GM21515 (cell line): ENCODE measurements at regions not wholly inside any gene's neighbourhood (a gene's known extent, or its start where the extent isn't known, plus 50 kb on each side); places are given as distances from the start of the nearest gene placed in this dataset.
"Not testable (repeated sequence)": the region's sequence is repeated elsewhere in the genome, so short reads cannot be mapped to it uniquely, and the experiment has no call there.

Source experiments
- ATAC-seq: cut with Tn5 transposase; IDR thresholded peaks from one replicate; pipeline ENCODE4 v1.9.1; 2021; ENCODE audit not compliant: unreplicated experiment

DNA sequence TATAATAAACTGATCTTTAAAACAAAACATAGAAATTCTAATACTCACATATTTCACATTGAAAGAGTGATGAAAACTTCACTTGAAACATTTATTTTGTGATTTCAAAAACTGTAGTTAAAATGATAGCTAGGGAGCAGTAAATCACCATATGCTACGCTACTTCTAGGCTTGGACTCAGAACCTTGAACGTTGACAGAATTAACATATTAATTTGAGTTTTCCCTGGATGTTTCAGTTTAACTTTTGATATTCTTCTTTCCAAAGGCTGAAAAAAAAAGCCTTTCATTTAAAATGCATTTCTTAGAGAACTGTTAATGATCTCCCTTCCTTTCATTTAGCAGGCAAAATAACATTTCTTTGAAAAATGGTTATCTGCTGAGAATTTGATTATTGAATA is 307.8 kb upstream of the SGCD start:
- ATAC-seq, result no peak

DNA sequence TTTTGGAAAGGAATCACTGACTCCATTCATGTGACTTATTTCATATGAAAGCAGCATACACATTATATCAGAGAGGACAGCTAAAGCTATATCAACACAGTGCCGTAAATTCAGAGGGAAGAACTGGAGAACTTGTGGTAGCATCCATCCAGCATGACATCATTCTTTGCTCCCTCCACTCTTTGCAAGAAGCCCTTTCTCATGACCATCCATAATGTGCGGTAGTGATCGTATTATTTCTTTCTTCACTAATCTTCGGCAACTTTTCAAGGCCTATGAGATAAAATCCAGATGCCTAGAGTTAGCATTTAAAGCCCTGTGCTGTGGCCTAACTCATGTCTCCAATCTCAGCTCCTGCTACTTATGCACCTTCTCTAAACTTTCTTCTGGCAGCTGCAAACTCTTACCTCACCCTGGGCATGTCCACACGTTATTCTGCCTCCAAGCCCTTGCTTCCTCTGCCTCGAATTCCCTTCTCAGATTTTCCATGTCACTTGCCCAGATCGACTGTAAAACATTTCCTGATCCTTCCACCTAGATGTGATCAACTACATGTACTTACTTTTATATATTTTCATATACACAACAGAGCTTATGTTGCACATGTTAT is 307.3 kb upstream of the SGCD start:
- no peak for ATAC-seq

DNA sequence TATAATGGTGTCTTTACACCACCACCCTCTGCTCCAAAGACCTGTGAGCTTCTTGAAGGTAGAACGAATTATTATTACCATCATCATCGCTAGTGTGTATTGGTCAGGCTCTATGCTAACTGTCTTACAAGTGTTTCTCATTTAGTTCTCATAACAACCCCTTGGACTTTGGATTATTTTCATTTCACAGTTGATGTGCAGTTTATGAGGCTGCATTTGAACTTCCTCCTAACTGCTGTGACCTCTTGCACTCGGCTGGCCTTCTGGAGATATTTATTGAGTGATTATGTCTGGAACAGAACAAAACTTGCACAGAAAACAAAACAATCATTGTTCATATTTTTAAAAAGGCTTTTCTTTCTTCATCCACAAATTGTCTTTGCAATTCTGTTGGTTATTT is 306.3 kb upstream of the SGCD start:
- ATAC-seq, result no peak

DNA sequence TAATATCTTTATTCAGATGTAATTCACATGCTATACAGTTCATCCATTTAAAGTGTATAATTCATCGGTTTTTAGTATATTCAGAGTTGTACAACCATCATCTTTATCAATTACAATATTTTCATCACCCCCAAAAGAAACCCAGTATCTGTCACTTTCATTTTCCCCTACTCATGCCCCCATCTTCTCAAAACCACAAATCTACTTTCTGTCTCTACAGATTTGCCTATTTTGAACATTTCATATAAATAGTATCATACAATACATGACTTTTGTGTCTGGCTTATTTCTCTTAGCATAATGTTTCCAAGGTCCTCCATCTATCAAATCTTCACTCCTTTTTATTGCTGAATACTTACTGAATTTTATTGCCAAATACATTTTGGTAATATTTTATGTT is 305.1 kb upstream of the SGCD start:
- ATAC-seq, result no peak

DNA sequence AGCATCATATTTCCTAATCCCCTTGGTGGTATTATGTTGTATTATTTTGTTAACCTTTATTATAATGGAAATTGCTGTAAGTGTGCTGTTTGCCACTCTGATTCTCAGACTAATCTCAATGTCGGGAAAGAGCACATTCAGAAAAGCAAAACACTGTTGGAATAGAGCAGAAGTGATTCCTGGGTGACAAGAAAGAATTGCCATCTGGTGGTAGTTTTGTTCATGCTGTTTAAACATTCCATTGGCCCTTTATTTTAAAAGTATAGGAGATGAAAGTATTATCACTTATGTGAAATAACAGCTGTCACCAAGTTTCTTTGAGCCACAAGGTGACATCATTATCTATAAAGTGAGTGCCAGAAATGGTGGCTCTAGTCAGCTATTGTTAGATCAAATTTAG is 301.3 kb upstream of the SGCD start:
- ATAC-seq, result no peak

DNA sequence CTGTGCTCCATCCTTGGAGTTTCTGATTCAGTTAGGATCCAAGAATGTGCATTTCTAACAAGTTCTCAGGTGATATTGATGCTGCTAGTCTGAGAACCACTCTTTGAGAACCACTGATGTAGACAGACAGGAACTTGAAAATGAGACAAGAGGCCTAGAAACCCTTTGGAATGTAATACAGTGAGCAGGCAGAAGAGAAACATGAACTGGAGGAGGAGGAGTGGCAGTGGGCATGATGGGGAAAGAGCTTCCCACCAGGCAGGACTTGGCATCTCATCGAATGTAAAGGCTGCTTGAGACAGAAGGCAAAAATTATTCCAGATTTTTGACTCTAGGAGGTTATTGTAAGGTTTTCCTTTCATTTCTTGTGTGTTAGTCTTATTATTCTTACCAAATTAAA is 295.8 kb upstream of the SGCD start:
- ATAC-seq, result no peak

DNA sequence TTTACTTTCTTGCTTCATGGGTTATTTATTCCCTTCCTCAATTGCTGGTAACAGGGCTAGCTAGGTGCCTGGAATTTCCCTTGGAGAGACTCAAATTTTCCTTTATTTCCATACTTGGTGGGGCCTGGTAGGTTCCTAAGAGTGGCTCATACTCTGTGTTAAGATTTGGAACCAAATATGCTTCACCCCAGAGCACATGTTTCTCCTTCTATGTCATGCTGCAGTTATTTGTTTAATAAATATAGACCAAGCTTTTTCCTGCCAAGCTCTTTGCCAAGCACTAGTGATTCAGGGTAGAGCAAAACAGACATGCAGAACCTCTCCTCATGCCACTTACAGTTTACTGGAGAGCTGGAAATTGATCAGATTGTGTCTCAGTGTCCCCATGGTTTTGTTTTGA is 290.3 kb upstream of the SGCD start:
- no peak for ATAC-seq

DNA sequence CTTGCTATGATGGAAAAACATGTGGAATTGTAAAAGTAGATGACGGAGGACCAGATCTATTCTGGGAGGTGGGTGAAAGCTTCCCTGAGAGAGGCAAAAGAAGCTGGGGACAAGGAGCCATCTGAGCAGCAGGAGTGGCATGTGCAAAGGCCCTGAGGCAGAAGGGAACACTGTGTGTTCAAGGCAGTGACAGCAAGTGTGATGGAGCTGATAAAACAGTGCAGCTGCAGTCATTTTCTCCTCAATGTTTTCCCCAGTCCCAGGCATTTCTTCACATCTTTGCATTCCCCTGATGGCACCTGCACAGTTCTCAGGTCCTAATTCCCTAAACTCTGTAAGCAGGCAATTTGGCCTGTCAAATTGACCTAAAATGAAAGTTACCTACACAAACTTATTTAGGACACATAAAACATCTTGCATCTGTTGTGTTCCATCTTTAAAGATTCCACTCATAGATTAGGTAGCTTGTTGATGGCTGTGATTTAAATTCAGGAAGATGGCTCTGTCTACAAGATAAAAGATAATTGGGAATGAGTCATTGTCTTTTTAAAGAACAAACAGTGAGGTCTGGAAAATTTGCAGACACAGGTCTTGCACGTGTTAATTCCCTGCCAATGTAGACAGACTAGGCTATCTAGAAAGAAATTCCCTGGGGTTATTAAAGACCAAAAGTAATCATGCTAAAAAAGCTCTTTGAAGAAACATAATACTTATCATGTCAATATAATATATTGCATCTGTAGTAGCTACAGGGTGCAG is 289.6 kb upstream of the SGCD start:
- ATAC-seq, result no peak

DNA sequence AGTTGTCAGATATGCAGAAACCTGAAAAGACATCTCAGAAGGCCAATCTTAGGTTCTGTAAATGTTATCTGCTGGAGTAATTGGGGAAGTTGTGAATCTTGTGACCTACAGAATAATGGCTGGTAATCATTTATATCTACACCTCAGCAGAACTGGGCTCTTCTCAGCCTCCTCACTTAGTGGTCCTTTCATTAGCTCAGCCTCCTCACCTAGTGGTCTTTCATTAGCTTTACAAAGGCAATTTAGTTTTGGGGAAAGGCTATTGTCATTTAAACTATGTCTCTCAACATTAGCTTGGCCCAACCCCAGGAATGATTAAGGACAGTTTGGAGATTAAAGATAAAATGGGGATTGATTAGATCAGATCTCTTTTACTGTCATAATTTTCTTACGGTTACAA is 284.2 kb upstream of the SGCD start:
- no peak for ATAC-seq

DNA sequence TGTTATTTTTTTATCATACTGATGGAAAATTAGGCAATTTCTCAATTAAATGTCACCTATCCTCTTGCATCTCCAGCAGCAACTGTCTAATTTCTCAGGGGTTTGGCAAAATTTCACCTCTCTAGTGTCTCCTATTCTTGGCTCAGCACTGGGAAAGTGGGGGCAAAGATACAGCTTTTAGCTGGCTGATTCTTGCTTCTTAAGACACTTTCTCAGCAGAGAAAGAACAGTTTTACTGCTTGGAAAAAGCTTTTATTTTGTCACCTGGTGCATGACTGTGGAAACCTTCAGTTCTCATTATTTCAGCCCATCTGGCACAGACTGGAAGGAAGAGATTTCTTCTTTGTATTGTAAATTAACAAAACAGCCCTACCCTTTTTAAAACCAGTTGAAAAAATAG is 283.6 kb upstream of the SGCD start:
- no peak for ATAC-seq

DNA sequence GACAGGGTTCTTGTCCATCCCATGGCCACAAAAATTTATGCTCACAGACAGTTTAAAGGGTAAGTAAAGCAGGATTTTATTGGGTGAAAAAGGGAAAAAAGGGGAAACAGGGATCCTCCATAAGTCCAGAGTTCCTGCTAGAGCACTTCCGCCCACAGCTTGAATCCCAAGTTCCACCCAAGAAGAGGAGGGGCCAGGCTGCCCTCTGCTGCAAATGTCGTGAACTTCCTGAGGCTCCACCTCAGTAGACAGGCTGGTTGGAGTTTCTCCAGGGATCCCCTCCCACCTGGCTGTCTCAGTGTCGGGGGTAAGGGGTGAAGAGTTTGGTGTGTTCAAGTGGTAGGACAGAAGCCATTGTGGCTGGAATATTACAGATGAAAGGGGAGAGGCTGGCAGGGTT is 275.0 kb upstream of the SGCD start:
- no peak for ATAC-seq

DNA sequence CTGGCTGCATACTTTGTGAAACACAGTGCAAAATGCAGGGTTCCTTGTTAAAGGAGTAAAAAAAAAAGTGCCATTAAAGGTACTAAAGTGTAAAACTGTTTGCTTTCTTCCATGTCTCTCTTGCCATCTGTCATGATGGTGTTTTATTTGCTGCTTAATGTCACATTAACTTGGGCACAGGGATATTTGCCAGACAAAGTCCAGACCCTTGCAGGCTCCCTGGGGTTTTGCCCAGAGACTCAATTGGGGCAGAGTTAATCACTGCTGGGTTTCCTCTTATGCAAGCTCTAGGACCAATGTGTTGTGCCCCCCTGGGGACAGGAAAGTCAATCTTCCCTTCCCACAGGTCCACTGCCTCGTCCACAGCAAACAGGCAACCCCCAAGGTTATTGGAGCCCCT is 274.3 kb upstream of the SGCD start:
- ATAC-seq, result no peak

DNA sequence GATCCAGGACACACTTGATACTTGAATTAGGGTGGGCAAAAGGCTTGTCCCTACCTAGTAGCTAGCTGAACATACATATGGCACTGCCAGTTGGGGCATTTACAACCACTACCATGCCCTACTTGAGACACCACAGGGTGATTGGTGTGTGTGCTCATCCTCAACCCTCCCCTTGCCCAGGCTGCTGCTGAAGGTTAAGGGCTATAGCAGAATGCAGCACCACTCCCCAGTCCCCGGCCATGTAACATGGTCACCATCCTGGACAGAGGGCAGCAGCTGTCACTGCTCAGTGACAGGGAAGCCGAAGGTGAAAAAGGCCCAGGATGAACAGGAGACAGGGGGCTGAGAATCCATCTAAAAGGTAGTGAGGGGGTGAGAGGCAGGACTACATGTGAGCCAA is 273.9 kb upstream of the SGCD start:
- no peak for ATAC-seq

DNA sequence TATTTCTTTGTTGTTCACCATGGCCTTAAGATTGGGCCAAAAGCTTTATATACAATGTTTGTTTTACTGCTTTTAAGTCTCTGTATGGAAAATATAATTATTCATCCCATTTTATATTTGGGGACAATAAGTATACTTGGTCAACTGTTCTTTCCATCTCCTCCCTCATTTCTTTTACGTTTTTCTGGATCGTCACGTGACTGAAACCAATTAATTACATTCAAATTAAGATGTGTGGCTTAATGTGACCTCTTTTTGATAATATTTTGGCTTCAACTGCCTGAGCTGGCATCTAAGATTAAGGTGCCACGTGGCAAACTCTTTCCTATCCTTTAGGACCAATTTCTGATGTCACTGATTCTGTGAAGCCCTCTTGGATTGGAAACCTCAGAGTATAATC is 250.1 kb upstream of the SGCD start:
- no peak for ATAC-seq

DNA sequence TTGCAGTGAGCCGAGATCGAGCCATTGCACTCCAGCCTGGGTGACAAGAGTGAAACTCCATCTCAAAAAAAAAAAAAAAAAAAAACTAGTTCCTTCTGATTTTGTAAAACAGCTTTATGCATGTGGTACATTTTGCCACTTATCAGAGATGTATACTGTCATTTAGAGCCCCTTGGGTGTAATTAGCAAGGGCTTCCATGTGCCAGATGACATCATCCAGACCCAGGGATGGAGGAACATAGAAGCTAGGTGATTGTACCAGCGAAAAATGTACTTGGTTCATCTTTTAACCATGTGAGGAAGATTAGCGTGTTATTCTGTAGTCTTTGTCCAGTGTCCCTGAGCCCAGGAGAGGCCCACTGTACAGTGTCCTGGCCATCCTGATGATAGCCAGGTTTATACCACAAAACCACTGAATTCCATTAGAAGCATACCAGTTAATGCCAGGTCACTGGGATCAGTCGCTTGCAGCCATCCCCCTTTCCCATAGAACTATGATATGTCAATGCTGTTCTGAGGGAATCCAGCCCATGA is 239.3 kb upstream of the SGCD start:
- no peak for ATAC-seq

DNA sequence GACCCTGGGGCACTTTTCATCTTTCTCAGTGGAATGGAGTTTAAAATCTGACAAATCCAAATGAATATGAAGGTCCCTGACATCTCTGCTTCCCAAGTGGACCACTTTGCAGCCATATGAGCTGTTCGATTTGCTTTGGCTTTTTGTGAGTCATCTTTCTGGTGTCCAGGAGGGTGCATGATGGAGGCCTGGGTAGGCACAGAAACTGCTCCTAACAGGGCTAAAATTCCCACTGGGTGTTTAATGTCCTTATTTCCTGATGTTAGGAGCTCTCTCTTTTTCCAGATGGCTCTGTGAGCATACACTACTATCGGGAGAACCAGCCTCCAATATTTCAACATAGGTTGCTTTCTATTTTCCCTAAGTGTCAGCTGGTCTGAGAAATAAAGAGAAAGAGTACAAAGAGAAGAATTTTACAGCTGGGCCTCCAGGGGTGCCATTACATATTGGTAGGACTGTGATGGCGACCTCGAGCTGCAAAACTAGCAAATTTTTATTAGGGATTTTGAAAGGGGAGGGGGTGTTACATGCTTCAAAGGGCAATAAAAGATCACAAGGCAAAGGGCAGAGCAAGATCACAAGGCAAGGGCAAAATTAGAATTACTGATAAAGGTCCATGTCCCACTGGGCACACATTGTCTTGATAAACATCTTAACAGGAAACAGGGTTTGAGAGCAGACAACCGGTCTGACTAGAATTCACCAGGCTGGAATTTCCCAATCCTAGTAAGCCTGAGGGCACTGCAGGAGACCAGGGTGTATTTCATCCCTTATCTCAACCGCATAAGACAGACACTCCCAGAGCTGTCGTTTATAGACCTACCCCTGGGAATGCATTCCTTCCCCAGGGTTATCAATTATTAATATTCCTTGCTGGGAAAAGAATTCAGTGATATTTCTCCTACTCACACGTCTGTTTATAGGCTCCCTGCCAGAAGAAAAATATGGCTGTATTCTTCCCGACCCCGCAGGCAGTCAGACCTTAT is 236.7 kb upstream of the SGCD start:
- ATAC-seq, result not testable (repeated sequence)

DNA sequence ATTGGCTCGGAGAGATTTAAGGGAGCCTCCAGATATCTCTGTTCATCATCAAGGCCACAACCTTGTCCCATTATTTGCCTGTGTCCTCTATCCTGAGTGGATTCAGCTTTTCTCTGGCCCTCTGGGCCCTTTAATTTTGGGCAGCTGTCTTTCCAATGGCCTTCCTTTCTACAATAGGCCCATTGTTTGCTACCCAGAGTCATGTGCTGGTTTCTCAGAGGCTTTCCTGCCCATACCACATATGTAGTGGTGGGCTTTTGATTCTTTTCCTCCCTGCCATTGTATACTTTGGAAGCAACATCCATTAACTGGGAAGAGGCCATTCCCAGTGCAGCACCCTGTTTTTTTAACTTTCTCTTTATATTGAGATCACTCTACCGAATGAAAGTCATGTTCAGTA is 233.9 kb upstream of the SGCD start:
- ATAC-seq, result no peak

DNA sequence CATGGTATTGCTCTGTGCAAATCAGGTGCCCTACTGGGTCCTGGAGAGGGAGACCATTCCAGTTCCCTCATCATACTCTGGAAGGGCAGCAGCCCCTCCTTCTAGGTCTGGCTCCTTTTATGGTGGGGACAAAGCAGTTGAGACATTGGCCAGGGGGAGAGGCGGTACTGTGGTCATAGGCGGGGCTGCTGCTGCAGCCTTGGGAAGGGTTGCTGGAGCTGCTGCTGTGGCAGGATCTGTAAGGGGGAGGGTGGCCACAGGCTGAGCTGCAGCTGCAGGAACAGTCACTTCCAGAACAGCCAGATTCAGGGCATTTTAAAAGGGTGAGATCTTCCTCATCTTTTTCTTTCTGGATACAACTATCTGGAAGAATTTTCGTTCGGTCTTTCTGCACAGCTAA is 233.0 kb upstream of the SGCD start:
- ATAC-seq, result no peak

DNA sequence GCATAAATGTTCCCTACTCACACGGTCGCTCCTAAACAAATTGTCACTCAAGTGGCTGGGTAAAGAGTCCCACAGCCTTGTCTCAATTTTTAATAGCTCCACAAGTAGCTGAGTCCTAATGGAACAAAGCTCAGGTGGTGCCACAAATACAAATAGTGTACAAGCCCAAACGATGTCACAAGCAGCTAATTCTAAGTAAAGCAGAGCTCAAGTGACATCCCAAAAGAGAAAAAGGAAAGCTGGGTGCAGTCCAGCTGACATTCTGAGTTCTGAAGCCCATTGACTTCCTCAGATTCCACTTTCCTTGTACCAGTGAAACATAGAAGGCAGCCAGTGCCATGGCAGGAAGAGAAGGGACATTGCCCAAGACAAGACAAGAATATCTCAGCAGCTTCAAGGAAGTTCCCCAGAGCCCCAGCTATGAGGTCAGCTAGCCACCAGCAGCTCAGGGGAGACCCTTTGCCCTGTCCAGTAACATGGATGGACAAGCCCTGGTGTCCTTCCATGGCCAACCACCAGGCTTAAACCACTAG is 231.2 kb upstream of the SGCD start:
- ATAC-seq, result no peak

DNA sequence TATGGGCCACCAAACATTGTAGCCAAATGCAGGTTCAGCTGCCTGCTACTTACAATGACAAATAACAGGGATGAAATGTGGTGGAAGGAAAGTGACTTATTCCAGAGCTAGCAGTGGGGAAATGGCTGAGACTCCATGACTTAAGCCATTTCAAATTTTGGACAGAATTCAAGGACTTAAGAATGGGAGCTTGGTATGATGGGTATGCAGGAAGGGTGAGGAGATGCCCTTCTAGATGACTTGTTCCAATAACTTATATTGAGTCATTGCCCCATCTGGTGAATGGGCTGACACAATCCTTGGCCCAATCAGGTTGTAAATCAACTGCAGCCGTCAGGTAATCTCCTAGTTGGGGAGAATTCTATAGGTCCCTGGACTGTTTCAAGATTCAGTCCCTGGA is 230.7 kb upstream of the SGCD start:
- ATAC-seq, result no peak

DNA sequence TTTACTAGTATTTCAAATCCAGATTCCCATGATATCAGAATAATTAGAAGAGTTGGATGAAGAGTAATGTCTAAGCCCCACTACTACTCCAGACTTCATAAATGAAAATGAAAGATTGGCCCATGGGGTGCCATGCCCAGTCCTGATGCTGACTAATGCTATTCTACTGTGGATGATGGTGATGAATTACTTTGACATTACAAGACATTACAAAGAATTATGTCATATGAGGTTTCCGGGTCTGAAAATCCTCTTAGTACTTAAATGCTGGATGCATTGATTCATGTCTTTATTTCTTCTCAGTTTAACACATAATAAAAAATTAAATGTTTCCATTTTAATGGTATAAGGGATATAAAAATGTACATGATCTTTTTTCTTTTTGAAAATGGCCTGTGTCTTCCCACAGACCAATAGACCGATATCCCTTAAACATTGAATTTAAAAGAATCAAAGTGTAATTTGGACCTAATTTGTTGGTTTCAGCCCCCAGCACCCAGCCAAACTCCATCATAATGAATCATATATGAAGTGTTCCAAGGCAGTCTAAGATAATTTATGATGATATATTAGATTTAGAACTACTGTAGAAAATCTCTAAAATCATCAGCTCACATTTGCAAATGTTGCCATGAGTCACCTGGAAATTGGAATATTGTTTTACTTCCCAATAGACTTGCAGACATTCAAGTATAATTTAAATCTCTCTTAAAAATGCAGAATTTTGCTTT is 223.6 kb upstream of the SGCD start:
- no peak for ATAC-seq
